Islet precursor cell (in vitro differentiated cells): ENCODE measurements at regions not wholly inside any gene's neighbourhood (a gene's known extent, or its start where the extent isn't known, plus 50 kb on each side); places are given as distances from the start of the nearest gene placed in this dataset.
"Not testable (repeated sequence)": the region's sequence is repeated elsewhere in the genome, so short reads cannot be mapped to it uniquely, and the experiment has no call there.

Experiments
- DNase-seq: peaks from one replicate; pipeline ENCODE4 v3.0.0-alpha.2; 2018

- DNase-seq: no peak
Observed at GRCh38 chr3:112736805-112737566, 96.0 kb upstream of the CCDC80 start.

- no peak for DNase-seq
Observed at GRCh38 chr3:112736386-112736785, 95.4 kb upstream of the CCDC80 start.

GRCh38 chr3:112735926-112736325 is 95.0 kb upstream of the CCDC80 start:
- DNase-seq: no peak

GRCh38 chr3:112734736-112735350 is 93.9 kb upstream of the CCDC80 start:
- peak; percentile 79 for DNase-seq

GRCh38 chr3:112734171-112734570 is 93.2 kb upstream of the CCDC80 start:
- no peak for DNase-seq

- DNase-seq: no peak
Observed at GRCh38 chr3:112730210-112730609, 89.3 kb upstream of the CCDC80 start.

- no peak for DNase-seq
Observed at GRCh38 chr3:112721231-112721630, 80.3 kb upstream of the CCDC80 start.

GRCh38 chr3:112718967-112719366 is 78.0 kb upstream of the CCDC80 start:
- DNase-seq: no peak

- DNase-seq: no peak
Observed at GRCh38 chr3:112718516-112718915, 77.6 kb upstream of the CCDC80 start.

- DNase-seq: no peak
Observed at GRCh38 chr3:112709911-112710310, 69.0 kb upstream of the CCDC80 start.

GRCh38 chr3:112699436-112699978 is 58.6 kb upstream of the CCDC80 start:
- peak; percentile 62 for DNase-seq

- not testable (repeated sequence) for DNase-seq
Observed at GRCh38 chr3:112698442-112698841, 57.5 kb upstream of the CCDC80 start.

GRCh38 chr3:112696244-112696643 is 55.3 kb upstream of the CCDC80 start:
- not testable (repeated sequence) for DNase-seq

GRCh38 chr3:112695377-112696108 is 54.6 kb upstream of the CCDC80 start:
- DNase-seq: not testable (repeated sequence)

- not testable (repeated sequence) for DNase-seq
Observed at GRCh38 chr3:112694906-112695305, 54.0 kb upstream of the CCDC80 start.

- DNase-seq: peak; percentile 76
Observed at GRCh38 chr3:112693186-112693585, 52.2 kb upstream of the CCDC80 start.
